GM12892 (cell line): ENCODE measurements at regions not wholly inside any gene's neighbourhood (a gene's known extent, or its start where the extent isn't known, plus 50 kb on each side); places are given as distances from the start of the nearest gene placed in this dataset.

Experiments used
- POLR2A ChIP-seq: IDR thresholded peaks from 2 replicates; pipeline ENCODE4 v1.6.1; 2011; ENCODE audit warnings: low read depth, low read length, control low read depth
- TAF1 ChIP-seq: IDR thresholded peaks from 2 replicates; pipeline ENCODE4 v1.6.1; 2011; ENCODE audit warnings: low read depth, mild to moderate bottlenecking, control low read depth, low read length, borderline replicate concordance

DNA sequence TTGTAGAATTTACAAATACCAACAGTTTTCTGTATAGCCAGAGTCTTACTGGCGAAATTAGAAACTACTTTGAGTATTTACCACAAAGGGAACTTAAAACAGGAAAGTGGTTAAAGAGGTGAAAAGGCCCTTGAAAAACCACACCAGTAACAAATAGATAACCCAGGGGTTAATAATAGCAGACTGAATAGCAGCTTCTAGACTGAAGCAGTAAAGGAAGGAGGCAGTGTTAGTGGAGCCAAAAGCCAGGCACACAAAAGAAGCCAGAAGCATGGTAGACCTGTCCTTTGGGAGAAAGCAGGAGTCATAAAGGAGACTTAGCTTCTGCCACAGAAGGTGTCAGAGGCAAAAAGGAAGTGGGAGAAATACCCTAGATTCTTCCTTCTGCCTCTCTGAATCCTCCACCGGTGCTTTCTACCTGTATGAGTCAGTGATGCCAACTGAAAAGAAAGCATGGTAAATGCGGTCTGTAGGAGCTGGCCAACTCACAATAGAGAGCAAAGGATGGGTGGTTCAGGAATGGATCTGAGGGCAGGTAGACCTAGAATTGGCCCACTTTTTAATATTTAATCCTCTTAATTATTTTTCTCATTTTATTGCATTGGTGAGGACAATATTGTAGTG, 97.3 kb downstream of the ARL6IP6 start:
- TF ChIP-seq POLR2A (no peak), TAF1 (no peak)
